NCI-H146 treated with DMSO at 0.1 percent for 48 hours (cell line): ENCODE measurements at regions not wholly inside any gene's neighbourhood (a gene's known extent, or its start where the extent isn't known, plus 50 kb on each side); places are given as distances from the start of the nearest gene placed in this dataset.

Experiments used
- DNase-seq: peaks from one replicate; lab custom pipeline; 2025; ENCODE audit not compliant: unreplicated experiment; lab: John Stamatoyannopoulos, UW

- DNase-seq = no peak
Measured at GRCh38 chr6:28585335-28585734, 59.7 kb downstream of the GPX5 start.

- no peak for DNase-seq
Measured at GRCh38 chr6:28586324-28586723, 60.6 kb downstream of the GPX5 start.

- peak; percentile 72 for DNase-seq
Measured at GRCh38 chr6:28586962-28587745, 61.5 kb downstream of the GPX5 start.

GRCh38 chr6:28587746-28588075 is 62.0 kb downstream of the GPX5 start:
- no peak for DNase-seq

- no peak for DNase-seq
Measured at GRCh38 chr6:28588666-28589065, 63.0 kb downstream of the GPX5 start.

- DNase-seq = peak; percentile 37
Measured at GRCh38 chr6:28589234-28589956, 63.7 kb downstream of the GPX5 start.

- DNase-seq = no peak
Measured at GRCh38 chr6:28589957-28590349, 64.3 kb downstream of the GPX5 start.

- DNase-seq = peak; percentile 53
Measured at GRCh38 chr6:28597217-28597835, 71.6 kb downstream of the GPX5 start.

- DNase-seq = peak; percentile 7
Measured at GRCh38 chr6:28597924-28598722, 72.4 kb downstream of the GPX5 start.

- DNase-seq = no peak
Measured at GRCh38 chr6:28598757-28599686, 73.3 kb downstream of the GPX5 start.

- DNase-seq = no peak
Measured at GRCh38 chr6:28600245-28600644, 74.6 kb downstream of the GPX5 start.

GRCh38 chr6:28603891-28604290 is 78.2 kb downstream of the GPX5 start:
- no peak for DNase-seq

GRCh38 chr6:28606424-28607391 is 81.0 kb downstream of the GPX5 start:
- DNase-seq = peak; percentile 77

- no peak for DNase-seq
Measured at GRCh38 chr6:28607990-28608389, 82.3 kb downstream of the GPX5 start.

- no peak for DNase-seq
Measured at GRCh38 chr6:28609672-28610071, 84.0 kb downstream of the GPX5 start.

GRCh38 chr6:28615616-28615954 is 89.9 kb downstream of the GPX5 start:
- DNase-seq = no peak

GRCh38 chr6:28615955-28616747 is 90.5 kb downstream of the GPX5 start:
- DNase-seq = no peak

GRCh38 chr6:28618898-28619555 is 93.3 kb downstream of the GPX5 start:
- DNase-seq = no peak
